K562 (cell line): ENCODE measurements at regions not wholly inside any gene's neighbourhood (a gene's known extent, or its start where the extent isn't known, plus 50 kb on each side); places are given as distances from the start of the nearest gene placed in this dataset.
"Not testable (repeated sequence)": the region's sequence is repeated elsewhere in the genome, so short reads cannot be mapped to it uniquely, and the experiment has no call there.

Experiments
- BCL6 ChIP-seq: fragments of 250-450 bp; sonication (Bioruptor Pico); IDR thresholded peaks from 2 replicates; pipeline ENCODE4 v1.4.0; 2020
- CCAR2 ChIP-seq: fragments of 200-400 bp; formaldehyde crosslinking; IDR thresholded peaks from 2 replicates; pipeline ENCODE4 v1.6.1; 2017; ENCODE audit warnings: mild to moderate bottlenecking, low read depth, low read length
- CTBP1 ChIP-seq: fragments of 450-650 bp; IDR thresholded peaks from 2 replicates; pipeline ENCODE4 v1.6.1; 2016; ENCODE audit warnings: borderline replicate concordance
- CTCF ChIP-seq, 3 experiments: IDR thresholded peaks in 2 of 3; conservative IDR thresholded peaks in 1 of 3; 2 replicates each; pipeline ENCODE4 v1.5.1; 2011 to 2012; ENCODE audit warnings: low read length in 3 of 3, mild to moderate bottlenecking in 3 of 3, control low read depth in 2 of 3, improper control_type of control experiment in 1 of 3, inconsistent platforms in 1 of 3, low read depth in 1 of 3, mixed read lengths in 1 of 3, moderate library complexity in 1 of 3; ENCODE audit not compliant: insufficient read depth in 2 of 3
- KLF13 ChIP-seq: fragments of 450-650 bp; IDR thresholded peaks from 2 replicates; pipeline ENCODE4 v1.6.1; 2016; ENCODE audit warnings: missing genetic modification characterization, low read depth, mild to moderate bottlenecking, missing compliant biosample characterization, moderate library complexity, borderline replicate concordance
- NCOA6 ChIP-seq: fragments of 450-650 bp; IDR thresholded peaks from 2 replicates; pipeline ENCODE4 v1.6.1; 2017; ENCODE audit warnings: mild to moderate bottlenecking
- POLR2A ChIP-seq: fragments of 450-650 bp; conservative IDR thresholded peaks from 2 replicates; pipeline ENCODE4 v1.6.1; 2016
- REST ChIP-seq, 2 experiments: fragments of 450-650 bp; formaldehyde crosslinking in 1 of 2; IDR thresholded peaks; 2 replicates each; pipeline versions ENCODE4 v1.4.0 to v1.6.1; 2014 to 2020; ENCODE audit warnings: mild to moderate bottlenecking in 2 of 2, borderline replicate concordance in 1 of 2, low read depth in 1 of 2
- SMARCA4 ChIP-seq: fragments of 450-650 bp; IDR thresholded peaks from 2 replicates; pipeline ENCODE4 v1.6.1; 2016
- ZNF274 ChIP-seq: IDR thresholded peaks from 2 replicates; pipeline ENCODE4 v1.6.1; 2011; ENCODE audit warnings: low read depth, mild to moderate bottlenecking, low read length, moderate library complexity, borderline replicate concordance

GRCh38 chr15:22191818-22192217 lies 111.5 kb downstream of the OR4M2 start:
- TF ChIP-seq CCAR2; KLF13 (tag); SMARCA4; ZNF274; REST (IDR thresholded peaks at IDR 0.05; ENCODE audit: borderline replicate concordance); REST (CRISPR knock-in tag; IDR thresholded peaks at IDR 0.05; ENCODE audit: low read depth); BCL6 (CRISPR knock-in tag); CTBP1; POLR2A; NCOA6; CTCF (IDR thresholded peaks at IDR 0.05 in 2 of 3, conservative IDR thresholded peaks at IDR 0.05 in 1 of 3; ENCODE audit: insufficient read depth in 2 of 3, low read depth in 1 of 3, low read length in 3 of 3): not testable (repeated sequence)
